SK-N-SH treated with all-trans-retinoic acid at 6 μM for 48 hours (cell line): ENCODE measurements at regions not wholly inside any gene's neighbourhood (a gene's known extent, or its start where the extent isn't known, plus 50 kb on each side); places are given as distances from the start of the nearest gene placed in this dataset.

Experiments used
- ARNTL ChIP-seq: fragments of 450-650 bp; formaldehyde crosslinking; IDR thresholded peaks from 2 replicates; pipeline ENCODE4 v1.5.0; 2020; ENCODE audit warnings: low read depth, mild to moderate bottlenecking, moderate library complexity, borderline replicate concordance
- CREB5 ChIP-seq: fragments of 250-450 bp; sonication (Bioruptor Pico); IDR thresholded peaks from 2 replicates; pipeline ENCODE4 v1.5.1; 2020; ENCODE audit warnings: low read depth, mild to moderate bottlenecking, moderate library complexity
- CSRNP3 ChIP-seq: fragments of 250-450 bp; sonication (Bioruptor Pico); IDR thresholded peaks from 2 replicates; pipeline ENCODE4 v1.5.1; 2021; ENCODE audit warnings: mild to moderate bottlenecking, moderate library complexity
- GLIS3 ChIP-seq: fragments of 250-450 bp; sonication (Bioruptor Pico); IDR thresholded peaks from 2 replicates; pipeline ENCODE4 v1.5.0; 2020; ENCODE audit warnings: mild to moderate bottlenecking, moderate library complexity
- ISL1 ChIP-seq: fragments of 250-450 bp; sonication (Bioruptor Pico); IDR thresholded peaks from 2 replicates; pipeline ENCODE4 v2.1.2; 2022; ENCODE audit warnings: mild to moderate bottlenecking, moderate library complexity
- OSR1 ChIP-seq: fragments of 250-450 bp; sonication (Bioruptor Pico); IDR thresholded peaks from 2 replicates; pipeline ENCODE4 v1.8.0; 2022; ENCODE audit warnings: moderate library complexity, mild to moderate bottlenecking, inconsistent platforms
- PATZ1 ChIP-seq: fragments of 250-450 bp; sonication (Bioruptor Pico); IDR thresholded peaks from 2 replicates; pipeline ENCODE4 v1.8.0; 2020; ENCODE audit warnings: mild to moderate bottlenecking, moderate library complexity, borderline replicate concordance
- POU6F1 ChIP-seq: fragments of 250-450 bp; sonication (Bioruptor Pico); IDR thresholded peaks from 2 replicates; pipeline ENCODE4 v1.8.0; 2021; ENCODE audit warnings: low read depth, mild to moderate bottlenecking, moderate library complexity, borderline replicate concordance
- RARB ChIP-seq: fragments of 250-450 bp; sonication (Bioruptor Pico); IDR thresholded peaks from 2 replicates; pipeline ENCODE4 v1.8.0; 2021; ENCODE audit warnings: mild to moderate bottlenecking, moderate library complexity
- TOX ChIP-seq: fragments of 250-450 bp; sonication (Bioruptor Pico); IDR thresholded peaks from 2 replicates; pipeline ENCODE4 v1.8.0; 2021; ENCODE audit warnings: mild to moderate bottlenecking, moderate library complexity, borderline replicate concordance
- TSHZ2 ChIP-seq: fragments of 250-450 bp; sonication (Bioruptor Pico); IDR thresholded peaks from 2 replicates; pipeline ENCODE4 v1.5.0; 2020; ENCODE audit warnings: mild to moderate bottlenecking, moderate library complexity
- ZFP30 ChIP-seq: fragments of 450-650 bp; formaldehyde crosslinking; IDR thresholded peaks from 2 replicates; pipeline ENCODE4 v1.5.0; 2022; ENCODE audit warnings: mild to moderate bottlenecking, moderate library complexity
- ZNF70 ChIP-seq: fragments of 450-650 bp; formaldehyde crosslinking; IDR thresholded peaks from 2 replicates; pipeline ENCODE4 v1.5.0; 2020; ENCODE audit warnings: mild to moderate bottlenecking, moderate library complexity
- ZNF8 ChIP-seq: fragments of 450-650 bp; formaldehyde crosslinking; IDR thresholded peaks from 2 replicates; pipeline ENCODE4 v1.5.0; 2020; ENCODE audit warnings: mild to moderate bottlenecking, moderate library complexity

GRCh38 chr15:35701402-35702046, 155.6 kb upstream of the DPH6 start:
- no peak for TF ChIP-seq CREB5
- no peak for TF ChIP-seq PATZ1 (CRISPR knock-in tag)
- TF ChIP-seq POU6F1 (CRISPR knock-in tag): no peak
- TF ChIP-seq ARNTL (CRISPR knock-in tag): no peak
- no peak for TF ChIP-seq TOX (CRISPR knock-in tag)
- TF ChIP-seq TSHZ2 (CRISPR knock-in tag): no peak; the same call in 1 of the 2 replicates
- no peak for TF ChIP-seq ISL1
- TF ChIP-seq ZNF8 (CRISPR knock-in tag): no peak
- TF ChIP-seq GLIS3 (CRISPR knock-in tag): no peak
- no peak for TF ChIP-seq ZFP30
- no peak for TF ChIP-seq ZNF70 (CRISPR knock-in tag)
- TF ChIP-seq OSR1 (CRISPR knock-in tag): no peak
- TF ChIP-seq RARB (CRISPR knock-in tag): no peak
- no peak for TF ChIP-seq CSRNP3 (CRISPR knock-in tag)
